HepG2 (cell line): ENCODE measurements at regions not wholly inside any gene's neighbourhood (a gene's known extent, or its start where the extent isn't known, plus 50 kb on each side); places are given as distances from the start of the nearest gene placed in this dataset.

Experiments used
- ATAC-seq: fragments of 200-7000 bp; cut with Tn5 transposase; 3 replicates; pipeline ENCODE4 v1.9.1; 2020; ENCODE audit warnings: mild to moderate bottlenecking, moderate library complexity
- BruUV-seq: library from RNA; stranded (reverse); fragments of 400-500 nt; replicated peaks from 2 replicates; lab custom pipeline; 2021; lab: Mats Ljungman, UMichigan
- CTCF ChIA-PET: fragments of 300-600 bp; formaldehyde crosslinking; extraction: SDS; loops from one replicate; lab custom pipeline; 2021; ENCODE audit warnings: low total read pairs, inconsistent platforms, low intra/inter-chr PET ratio; lab: Yijun Ruan, JAX
- POLR2A ChIA-PET: fragments of 350-600 bp; sonication (Branson Sonifier 250); formaldehyde crosslinking; loops from one replicate; lab custom pipeline; 2020; ENCODE audit warnings: antibody characterized with exemption, inconsistent platforms; lab: Yijun Ruan, JAX
- DNase-seq: peaks from one replicate; pipeline ENCODE4 v3.0.0-alpha.2; 2015; ENCODE audit warnings: low spot score
- FAIRE-seq: peaks from 3 replicates; lab custom pipeline; 2011; peaks lifted over from hg19 to GRCh38; lab: Jason Lieb, UNC
- H2AFZ ChIP-seq: one replicate; pipeline ENCODE4 v1.6.1; 2011; ENCODE audit warnings: low read length, inconsistent platforms
- H3K27ac ChIP-seq: fragments of 300-600 bp; 3 replicates; pipeline ENCODE4 v1.8.0; 2011; ENCODE audit warnings: mixed run types, mild to moderate bottlenecking, mixed read lengths, low read length, inconsistent platforms; ENCODE audit not compliant: insufficient read depth; ENCODE audit errors: extremely low read length
- H3K27me3 ChIP-seq, 2 experiments: fragments of 200-600 bp in 1 of 2; 2 replicates in 1 of 2; 3 replicates in 1 of 2; pipeline versions ENCODE4 v1.6.0 to v1.8.0; 2011; ENCODE audit warnings: low read length in 2 of 2, mild to moderate bottlenecking in 2 of 2, moderate library complexity in 2 of 2, inconsistent platforms in 1 of 2; ENCODE audit not compliant: insufficient read depth in 2 of 2, control insufficient read depth in 1 of 2
- H3K36me3 ChIP-seq, 2 experiments: fragments of 200-600 bp in 1 of 2; replicated peaks in 1 of 2; 2 replicates in 1 of 2; 3 replicates in 1 of 2; pipeline versions ENCODE4 v1.5.1 to v1.8.0; 2011; ENCODE audit warnings: low read length in 2 of 2, inconsistent platforms in 1 of 2; ENCODE audit not compliant: insufficient read depth in 2 of 2, control insufficient read depth in 1 of 2
- H3K4me1 ChIP-seq: 2 replicates; pipeline ENCODE4 v1.5.1; 2012; ENCODE audit warnings: low read length, inconsistent platforms; ENCODE audit not compliant: insufficient read depth
- H3K4me2 ChIP-seq: 2 replicates; pipeline ENCODE4 v1.6.0; 2011; ENCODE audit warnings: low read depth, low read length, inconsistent platforms
- H3K4me3 ChIP-seq, 3 experiments: fragments of 200-600 bp in 1 of 3; sonication (generic), shearing (Covaris generic) in 1 of 3; replicated peaks in 1 of 3; 2 replicates each; pipeline ENCODE4 v1.5.1; 2011 to 2016; ENCODE audit warnings: low read length in 3 of 3, inconsistent platforms in 2 of 3, low read depth in 2 of 3, mild to moderate bottlenecking in 2 of 3, control low read depth in 1 of 3, mixed read lengths in 1 of 3; ENCODE audit not compliant: insufficient read depth in 1 of 3
- H3K79me2 ChIP-seq: one replicate; pipeline ENCODE4 v1.6.1; 2011; ENCODE audit warnings: low read length, inconsistent platforms; ENCODE audit not compliant: insufficient read depth
- H3K9ac ChIP-seq: 2 replicates; pipeline ENCODE4 v1.6.0; 2011; ENCODE audit warnings: mild to moderate bottlenecking, low read depth, low read length, inconsistent platforms; ENCODE audit not compliant: insufficient read depth
- H3K9me3 ChIP-seq: 2 replicates; pipeline ENCODE4 v1.5.1; 2012; ENCODE audit warnings: mild to moderate bottlenecking, low read length
- H4K20me1 ChIP-seq: 2 replicates; pipeline ENCODE4 v1.6.0; 2011; ENCODE audit warnings: inconsistent platforms, mild to moderate bottlenecking, low read length, moderate library complexity; ENCODE audit not compliant: insufficient read depth
- CBX1 ChIP-seq: IDR thresholded peaks from one replicate; pipeline ENCODE4 v1.6.1; 2016; ENCODE audit warnings: antibody characterized with exemption, low read depth
- FLYWCH1 ChIP-seq: sonication (generic); formaldehyde crosslinking; IDR thresholded peaks from 2 replicates; pipeline ENCODE4 v1.8.1; 2023; ENCODE audit warnings: mild to moderate bottlenecking, missing genetic modification reagents
- GFI1 ChIP-seq: sonication (generic); formaldehyde crosslinking; IDR thresholded peaks from 2 replicates; pipeline ENCODE4 v1.5.0; 2020; ENCODE audit warnings: missing genetic modification reagents, mild to moderate bottlenecking, borderline replicate concordance
- KLF15 ChIP-seq: sonication (generic); formaldehyde crosslinking; IDR thresholded peaks from 2 replicates; pipeline ENCODE4 v1.8.1; 2023; ENCODE audit warnings: borderline replicate concordance, mild to moderate bottlenecking, inconsistent platforms, missing genetic modification reagents, mixed read lengths
- PRMT3 ChIP-seq: sonication (generic); formaldehyde crosslinking; IDR thresholded peaks from 2 replicates; pipeline ENCODE4 v1.8.1; 2022; ENCODE audit warnings: low read depth, mild to moderate bottlenecking, moderate library complexity, missing genetic modification reagents, borderline replicate concordance
- RCOR2 ChIP-seq: IDR thresholded peaks from 2 replicates; pipeline ENCODE4 v1.6.1; 2016; ENCODE audit warnings: missing biosample characterization, missing genetic modification reagents
- SPEN ChIP-seq: sonication (generic); formaldehyde crosslinking; IDR thresholded peaks from 2 replicates; pipeline ENCODE4 v1.5.1; 2020; ENCODE audit warnings: low read depth, mild to moderate bottlenecking, missing genetic modification reagents
- THAP11 ChIP-seq: IDR thresholded peaks from 2 replicates; pipeline ENCODE4 v1.6.1; 2016; ENCODE audit warnings: missing biosample characterization, missing genetic modification reagents
- ZFP90 ChIP-seq: sonication (generic); formaldehyde crosslinking; IDR thresholded peaks from 2 replicates; pipeline ENCODE4 v1.8.0; 2022; ENCODE audit warnings: missing genetic modification reagents, mild to moderate bottlenecking, inconsistent platforms, borderline replicate concordance
- ZMYM3 ChIP-seq: sonication (generic); formaldehyde crosslinking; IDR thresholded peaks from 2 replicates; pipeline ENCODE4 v1.5.1; 2020; ENCODE audit warnings: mild to moderate bottlenecking, missing genetic modification reagents
- ZNF121 ChIP-seq: sonication (generic); formaldehyde crosslinking; IDR thresholded peaks from 2 replicates; pipeline ENCODE4 v1.5.0; 2020; ENCODE audit warnings: mild to moderate bottlenecking, missing genetic modification reagents
- ZNF224 ChIP-seq: sonication (generic); formaldehyde crosslinking; IDR thresholded peaks from 2 replicates; pipeline ENCODE4 v1.5.0; 2020; ENCODE audit warnings: mild to moderate bottlenecking, missing genetic modification reagents
- ZNF766 ChIP-seq: sonication (generic); formaldehyde crosslinking; IDR thresholded peaks from 2 replicates; pipeline ENCODE4 v1.5.0; 2020; ENCODE audit warnings: missing genetic modification reagents, borderline replicate concordance
- WGBS: methylation state at CpG from one replicate; pipeline ENCODE4 v1.1.6; 2017; ENCODE audit warnings: low lambda C conversion rate; 5-methylcytosine and 5-hydroxymethylcytosine counted together
- in situ Hi-C: cut with HindIII; loops from 2 replicates; pipeline ENCODE4 v1.10.0; 2017; ENCODE audit warnings: low pct_unique_long_range_greater_than_20kb; ENCODE audit not compliant: extremely low pct_ligation_motif_present
- intact Hi-C: fragments of 100-400 bp; cut with micrococcal nuclease; formaldehyde crosslinking; loops from one replicate; pipeline ENCODE4 v1.10.0; 2022; ENCODE audit not compliant: unreplicated experiment
- TF ChIP-seq, protein P1 (sequence below): sonication (generic); formaldehyde crosslinking; IDR thresholded peaks from 2 replicates; pipeline ENCODE4 v1.5.1; 2020; ENCODE audit warnings: mild to moderate bottlenecking, missing genetic modification reagents

DNA sequence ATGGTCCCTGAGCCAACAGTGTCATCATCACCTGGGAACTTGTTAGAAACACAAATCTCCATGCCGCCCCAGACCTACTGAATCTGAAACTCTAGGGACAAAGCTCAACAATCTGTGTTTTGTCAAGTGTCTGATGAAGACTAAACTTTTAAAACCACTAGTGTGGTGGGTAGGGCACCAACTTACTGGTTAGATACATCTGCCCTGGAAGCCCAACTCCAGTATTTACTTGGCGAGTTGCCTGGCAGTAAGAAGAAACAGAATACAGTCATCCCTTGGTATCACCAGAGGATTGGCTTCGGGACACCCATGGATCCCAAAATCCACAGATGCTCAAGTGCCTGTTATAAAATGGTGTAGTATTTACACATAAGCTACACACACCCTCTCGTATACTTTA is 367.9 kb upstream of the DUSP10 start:
- Histone ChIP-seq H3K4me3 (no peak overlapping the region), H3K9ac (no peak overlapping the region), H3K9me3 (no peaks in the 10 kb centered on the region), H3K4me1 (peaks cover 10% of the 10 kb centered on the region; the same call in 1 of the 2 replicates), H3K36me3 (no peaks in the 10 kb centered on the region), H3K27ac (no peak overlapping the region), H2AFZ (no peak overlapping the region), H3K27me3 (no peaks in the 10 kb centered on the region), H3K4me2 (no peak overlapping the region), H3K79me2 (no peaks in the 10 kb centered on the region), H4K20me1 (no peaks in the 10 kb centered on the region)
- DNase-seq: no peak
- TF ChIP-seq RCOR2 (no peak), SPEN (CRISPR knock-in tag) (no peak), THAP11 (CRISPR knock-in tag) (no peak), ZNF766 (CRISPR knock-in tag) (no peak), ZMYM3 (CRISPR knock-in tag) (no peak), FLYWCH1 (no peak), GFI1 (CRISPR knock-in tag) (no peak), ZFP90 (CRISPR knock-in tag) (no peak), ZNF121 (CRISPR knock-in tag) (no peak), PRMT3 (CRISPR knock-in tag) (no peak), CBX1 (no peak), ZNF224 (CRISPR knock-in tag) (no peak), KLF15 (no peak)
- TF ChIP-seq, protein P1, sequence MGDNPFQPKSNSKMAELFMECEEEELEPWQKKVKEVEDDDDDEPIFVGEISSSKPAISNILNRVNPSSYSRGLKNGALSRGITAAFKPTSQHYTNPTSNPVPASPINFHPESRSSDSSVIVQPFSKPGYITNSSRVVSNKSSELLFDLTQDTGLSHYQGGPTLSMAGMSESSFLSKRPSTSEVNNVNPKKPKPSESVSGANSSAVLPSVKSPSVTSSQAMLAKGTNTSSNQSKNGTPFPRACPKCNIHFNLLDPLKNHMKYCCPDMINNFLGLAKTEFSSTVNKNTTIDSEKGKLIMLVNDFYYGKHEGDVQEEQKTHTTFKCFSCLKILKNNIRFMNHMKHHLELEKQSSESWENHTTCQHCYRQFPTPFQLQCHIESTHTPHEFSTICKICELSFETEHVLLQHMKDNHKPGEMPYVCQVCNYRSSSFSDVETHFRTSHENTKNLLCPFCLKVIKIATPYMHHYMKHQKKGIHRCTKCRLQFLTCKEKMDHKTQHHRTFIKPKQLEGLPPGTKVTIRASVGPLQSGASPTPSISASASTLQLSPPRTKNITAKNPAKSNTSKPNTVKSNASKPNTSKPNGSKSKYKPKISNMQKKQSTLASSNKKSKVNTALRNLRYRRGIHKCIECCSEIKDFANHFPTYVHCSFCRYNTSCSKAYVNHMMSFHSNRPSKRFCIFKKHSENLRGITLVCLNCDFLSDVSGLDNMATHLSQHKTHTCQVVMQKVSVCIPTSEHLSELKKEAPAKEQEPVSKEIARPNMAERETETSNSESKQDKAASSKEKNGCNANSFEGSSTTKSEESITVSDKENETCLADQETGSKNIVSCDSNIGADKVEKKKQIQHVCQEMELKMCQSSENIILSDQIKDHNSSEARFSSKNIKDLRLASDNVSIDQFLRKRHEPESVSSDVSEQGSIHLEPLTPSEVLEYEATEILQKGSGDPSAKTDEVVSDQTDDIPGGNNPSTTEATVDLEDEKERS (CRISPR knock-in tag): no peak
- WGBS: 0% methylated on average over 3 of the region's 4 CpGs
- intact Hi-C loops (no loop called here), in situ Hi-C loops (no loop called here)
- ChIA-PET POLR2A (no interaction called here), CTCF (no interaction called here)
- FAIRE-seq: no peak
- BruUV-seq: no TSS peak
- no peak for ATAC-seq
